Heart left ventricle (tissue), 13 donors: ENCODE measurements at regions not wholly inside any gene's neighbourhood (a gene's known extent, or its start where the extent isn't known, plus 50 kb on each side); places are given as distances from the start of the nearest gene placed in this dataset.

ENCODE experiments used
- CTCF ChIP-seq, 12 donors: fragments of 200-600 bp; sonication (generic) in 4 of 12; IDR thresholded peaks; one replicate each; pipeline versions ENCODE4 v1.5.0 to v1.8.0; 2018 to 2022; ENCODE audit warnings: antibody characterized with exemption in 12 of 12, mild to moderate bottlenecking in 5 of 12
- POLR2A ChIP-seq, 2 donors: fragments of 450-650 bp; IDR thresholded peaks; one replicate each; pipeline ENCODE4 v1.6.1; 2017; ENCODE audit warnings: antibody characterized with exemption in 2 of 2, mild to moderate bottlenecking in 2 of 2, moderate library complexity in 2 of 2
- donor health status: ischemic (EF 13 %, LVEDD 7.1; RV severe dilation, severe dysfunction).
- donor health status: DM: no; HTN: yes; CAD: no.
- donor health status: DM: no; HTN: no; CAD: no.
- donor health status: ischemic (EF 25% LVEDD 6.9; RV normal size, moderate dysfunction).
- donor health status: ischemic (EF 25% LVEDD 5.7; RV mildly dilated, moderate dysfunction).
- donor health status: ischemic (EF 35%, LVEDD 5.7; RV mildly dilated, moderate dysfunction).
- donor health status: nonischemic (EF 11% LVEDD 7.7; RV severe dilation, severe dysfunction).
- donor health status: DM: yes; HTN: yes; CAD: no.
- donor health status: PGD.
- donor health status: ischemic (EF 29% LVEDD 5.4; RV normal size, mild dysfunction).
- donor health status: nonischemic (EF 23%, LVEDD 6.1; RV moderate dilation, normal function).

- TF ChIP-seq CTCF (IDR thresholded peaks at IDR 0.05) (no peak), POLR2A (IDR thresholded peaks at IDR 0.05) (no peak)
These were observed 443.9 kb downstream of the TAF11L14 start for GRCh38 chr5:18078157-18078556.
